ENCODE measurements at regions not wholly inside any gene's neighbourhood (a gene's known extent, or its start where the extent isn't known, plus 50 kb on each side); places are given as distances from the start of the nearest gene placed in this dataset.

DNA sequence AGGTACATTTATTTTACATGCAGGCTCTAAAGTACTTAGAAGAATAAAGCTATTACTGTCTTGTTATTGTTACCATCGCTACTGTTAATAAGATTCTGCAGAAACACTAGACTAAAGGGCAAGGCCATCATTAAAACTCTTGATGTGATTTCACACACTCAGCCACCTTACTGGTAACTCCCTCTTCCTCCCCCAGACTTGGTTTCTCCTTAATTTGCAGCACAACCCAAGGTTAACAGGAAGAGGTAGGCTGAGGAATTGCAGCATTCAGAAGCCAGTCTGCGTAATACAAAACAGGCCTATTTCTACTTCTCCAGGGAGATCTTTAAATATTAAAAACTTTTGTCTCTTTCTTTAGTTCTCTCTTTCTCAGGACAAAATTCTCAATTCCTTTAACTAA lies 210.3 kb downstream of the BTG1 start:
- DNase-seq (ENCODE audit: extremely low read depth in 1 of 2, low read depth in 1 of 2), result no peak

DNA sequence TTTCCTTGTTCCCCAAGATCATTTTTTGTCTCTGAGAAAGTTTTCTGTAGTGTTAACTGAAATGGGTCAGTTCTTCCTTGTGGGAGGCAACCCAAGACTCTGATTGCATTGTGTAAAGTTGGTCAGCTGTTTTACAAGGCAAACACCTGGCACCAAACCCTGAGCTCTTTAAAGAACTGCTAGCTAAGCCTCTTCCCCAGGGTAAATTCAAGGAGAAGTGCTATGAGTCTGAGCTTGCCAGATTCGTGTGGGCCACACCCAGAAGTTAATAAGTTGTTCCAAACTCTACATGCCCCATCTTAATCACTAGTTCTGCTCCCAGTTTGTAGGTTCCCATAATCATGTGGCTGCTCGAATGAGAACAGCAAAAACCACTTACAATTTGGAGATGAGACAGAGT lies 214.5 kb downstream of the BTG1 start:
- no peak for DNase-seq (ENCODE audit: extremely low read depth in 1 of 2, low read depth in 1 of 2)

DNA sequence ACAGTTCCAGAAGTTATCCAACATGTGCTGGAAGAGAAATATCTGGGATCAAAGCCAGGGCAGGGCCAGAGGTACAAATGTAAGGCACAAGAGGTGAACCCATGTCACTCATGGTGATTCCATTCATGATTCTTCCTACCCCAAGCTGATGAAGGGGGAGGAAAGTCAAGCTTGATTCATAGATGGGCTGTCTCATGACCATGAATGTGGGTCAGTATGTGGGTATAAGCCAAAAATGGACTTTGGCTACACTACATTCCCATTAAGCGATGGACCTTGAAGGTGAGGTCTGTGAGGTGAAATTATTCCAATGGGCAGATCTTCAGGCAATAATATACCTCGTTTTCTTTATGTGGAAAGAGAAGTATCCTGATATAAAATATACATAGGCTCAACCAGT lies 217.1 kb downstream of the BTG1 start:
- DNase-seq (ENCODE audit: extremely low read depth in 1 of 2, low read depth in 1 of 2), result no peak

DNA sequence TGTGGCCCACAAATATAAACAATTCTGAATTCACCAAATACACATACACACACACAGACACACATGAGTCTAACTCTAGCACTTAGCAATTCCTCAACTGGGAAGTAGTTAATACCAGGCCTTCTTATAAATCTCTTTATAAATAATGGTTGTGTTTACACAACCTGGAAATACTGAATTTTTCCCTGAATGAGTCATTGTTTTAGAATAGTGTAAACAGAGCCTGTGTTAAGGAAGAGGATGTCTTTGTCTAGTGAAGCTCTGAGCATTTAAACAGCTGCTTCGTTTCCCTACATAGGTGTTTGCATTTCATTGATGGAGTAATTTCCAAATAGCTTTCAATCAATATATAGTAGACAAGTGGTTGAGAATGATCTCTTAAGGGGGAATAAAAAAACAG lies 218.8 kb downstream of the BTG1 start:
- no peak for DNase-seq (ENCODE audit: extremely low read depth in 1 of 2, low read depth in 1 of 2)

DNA sequence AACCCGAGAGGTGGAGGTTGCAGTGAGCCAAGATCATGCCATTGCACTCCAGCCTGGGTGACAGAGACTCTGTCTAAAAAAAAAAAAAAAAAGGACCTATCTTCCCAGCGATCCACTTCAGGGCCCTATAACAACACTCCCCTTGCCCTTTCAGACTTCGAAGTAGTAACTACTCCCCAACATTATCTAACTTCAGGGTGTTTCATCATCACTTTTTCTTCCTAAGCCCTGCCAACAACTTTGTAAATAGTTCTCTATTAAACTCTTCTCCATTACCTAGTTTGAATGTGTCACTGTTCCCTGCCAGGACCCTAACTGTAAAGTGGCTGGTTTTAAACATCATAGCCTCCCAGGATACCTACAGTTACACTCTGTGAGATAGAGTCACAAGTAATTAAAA lies 220.8 kb downstream of the BTG1 start:
- DNase-seq (ENCODE audit: extremely low read depth in 1 of 2, low read depth in 1 of 2), result no peak

DNA sequence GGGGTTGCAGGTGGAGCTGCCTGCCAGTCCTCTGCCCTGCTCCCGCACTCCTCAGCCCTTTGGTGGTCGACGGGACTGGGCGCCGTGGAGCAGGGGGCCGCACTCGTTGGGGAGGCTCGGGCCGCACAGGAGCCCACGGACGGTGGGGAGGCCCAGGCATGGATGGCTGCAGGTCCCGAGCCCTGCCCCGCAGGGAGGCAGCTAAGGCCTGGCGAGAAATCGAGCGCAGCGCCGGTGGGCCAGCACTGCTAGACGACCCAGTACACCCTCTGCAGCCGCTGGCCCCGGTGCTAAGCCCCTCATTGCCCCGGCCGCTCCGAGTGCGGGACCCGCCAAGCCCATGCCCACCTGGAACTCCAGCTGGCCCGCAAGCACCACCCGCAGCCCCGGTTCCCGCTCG lies 221.8 kb downstream of the BTG1 start:
- no peak for DNase-seq (ENCODE audit: extremely low read depth in 1 of 2, low read depth in 1 of 2)

DNA sequence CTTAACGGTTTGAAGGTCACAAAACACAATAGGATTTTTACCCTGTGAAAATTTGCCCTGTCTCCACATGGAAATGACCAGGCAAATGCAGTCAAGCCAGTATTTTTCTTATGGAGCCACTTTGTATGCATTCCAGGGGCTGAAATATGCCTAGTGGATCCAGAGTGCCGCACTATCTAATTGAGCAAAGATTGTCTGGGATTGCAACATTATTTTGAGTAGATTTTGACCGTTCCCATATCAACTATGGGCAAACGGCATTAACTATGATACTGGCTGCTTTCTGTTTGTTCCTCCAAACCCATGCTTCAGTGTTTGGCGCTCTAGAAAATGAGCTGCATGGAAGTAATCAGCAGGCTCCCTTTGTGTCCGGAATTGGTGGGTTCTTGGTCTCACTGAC lies 223.0 kb downstream of the BTG1 start:
- no peak for DNase-seq (ENCODE audit: extremely low read depth in 1 of 2, low read depth in 1 of 2)

DNA sequence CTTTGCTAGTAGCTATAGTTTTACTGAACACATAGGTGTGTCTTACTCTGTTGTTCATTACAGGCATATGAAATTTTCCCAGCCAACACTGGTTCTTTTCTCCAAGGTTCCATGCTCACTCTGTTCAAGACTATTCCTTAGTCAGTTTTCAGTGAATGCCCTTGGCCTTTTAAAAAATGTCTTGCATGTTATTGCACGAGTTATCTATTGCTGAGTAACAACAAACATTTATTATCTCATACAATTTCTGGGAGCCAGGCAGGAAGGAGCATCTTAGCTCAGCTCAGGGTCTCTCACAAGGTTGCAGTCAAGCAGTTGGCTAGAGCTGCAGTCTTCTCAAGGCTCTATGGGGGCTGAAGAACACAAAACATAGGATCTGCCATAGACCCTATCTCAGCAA lies 223.5 kb downstream of the BTG1 start:
- DNase-seq (ENCODE audit: extremely low read depth in 1 of 2, low read depth in 1 of 2), result no peak

DNA sequence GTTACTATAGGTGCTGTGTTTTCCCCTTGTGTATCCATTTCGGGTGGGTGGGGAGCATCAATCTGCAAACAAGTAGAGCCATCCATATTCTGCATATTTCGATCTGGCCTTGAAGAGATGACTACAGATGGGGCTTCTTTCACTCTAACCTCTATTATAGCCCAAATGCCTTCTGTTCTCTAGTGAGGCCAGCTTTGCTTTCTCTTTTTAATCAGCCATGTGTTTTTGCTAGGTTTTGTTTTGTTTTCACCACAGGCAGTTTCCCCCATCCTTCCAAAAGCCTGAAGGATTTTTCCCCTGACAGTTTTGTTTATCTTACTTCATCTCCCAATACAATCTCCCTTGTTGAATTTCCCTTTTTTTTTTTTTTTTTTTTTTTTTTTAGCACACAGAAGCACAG lies 224.1 kb downstream of the BTG1 start:
- no peak for DNase-seq (ENCODE audit: extremely low read depth in 1 of 2, low read depth in 1 of 2)

DNA sequence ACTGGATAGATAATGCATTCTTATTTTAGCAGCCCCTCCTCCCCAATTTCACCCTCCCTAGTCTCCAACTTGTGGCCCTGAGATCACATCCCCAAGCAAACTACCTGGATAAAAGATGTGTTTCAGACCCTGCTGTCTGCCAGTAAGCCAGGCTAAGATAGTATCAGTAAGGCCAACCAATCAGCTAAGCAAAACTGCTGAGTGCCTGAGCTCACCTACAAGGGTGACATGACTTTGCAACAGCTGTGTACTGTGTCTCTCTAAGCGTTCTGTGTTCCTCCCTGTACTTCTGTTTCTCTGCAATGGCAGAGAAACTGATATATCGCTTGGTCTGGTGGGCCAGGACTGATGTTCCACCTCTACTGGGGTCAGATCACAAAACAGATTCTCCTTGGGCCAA lies 224.9 kb downstream of the BTG1 start:
- DNase-seq (ENCODE audit: extremely low read depth in 1 of 2, low read depth in 1 of 2), result no peak

DNA sequence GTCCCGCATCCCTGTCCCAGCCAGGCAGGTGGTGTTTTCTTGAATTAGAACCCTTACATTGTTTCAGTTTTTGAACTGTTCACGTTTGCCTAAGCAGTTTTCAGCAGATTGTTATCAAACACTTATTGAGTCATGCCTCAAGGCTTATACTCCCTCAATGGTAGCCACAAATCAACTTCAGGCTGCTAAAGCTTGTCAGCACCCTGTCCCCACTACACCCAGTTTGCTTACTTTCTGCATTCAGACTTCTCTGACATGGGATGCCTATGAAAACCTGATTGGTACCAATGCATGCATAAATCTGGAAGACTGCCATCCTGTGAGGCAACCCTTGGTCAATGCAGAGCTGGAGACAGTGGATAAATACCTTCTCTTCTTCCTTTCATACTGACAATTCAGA lies 225.4 kb downstream of the BTG1 start:
- DNase-seq (ENCODE audit: extremely low read depth in 1 of 2, low read depth in 1 of 2), result no peak

DNA sequence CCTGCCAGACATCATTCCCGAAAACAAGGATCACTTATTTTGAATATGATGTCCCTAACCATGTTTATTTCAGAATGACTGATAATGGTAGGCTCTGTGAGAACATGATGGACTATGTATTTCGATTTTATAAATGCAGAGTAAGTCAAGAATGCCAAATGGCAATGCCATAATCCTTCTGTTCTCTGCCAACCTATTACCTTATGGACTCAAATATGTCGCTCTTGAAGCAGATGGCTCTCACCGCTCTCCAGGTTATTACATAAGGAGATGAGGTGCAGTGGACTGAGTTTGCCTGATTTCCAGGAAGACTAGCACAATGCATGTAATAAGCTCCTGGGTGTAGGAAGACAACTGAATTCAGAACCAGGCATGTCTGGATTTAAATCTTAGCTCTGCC lies 227.2 kb downstream of the BTG1 start:
- no peak for DNase-seq (ENCODE audit: extremely low read depth in 1 of 2, low read depth in 1 of 2)

DNA sequence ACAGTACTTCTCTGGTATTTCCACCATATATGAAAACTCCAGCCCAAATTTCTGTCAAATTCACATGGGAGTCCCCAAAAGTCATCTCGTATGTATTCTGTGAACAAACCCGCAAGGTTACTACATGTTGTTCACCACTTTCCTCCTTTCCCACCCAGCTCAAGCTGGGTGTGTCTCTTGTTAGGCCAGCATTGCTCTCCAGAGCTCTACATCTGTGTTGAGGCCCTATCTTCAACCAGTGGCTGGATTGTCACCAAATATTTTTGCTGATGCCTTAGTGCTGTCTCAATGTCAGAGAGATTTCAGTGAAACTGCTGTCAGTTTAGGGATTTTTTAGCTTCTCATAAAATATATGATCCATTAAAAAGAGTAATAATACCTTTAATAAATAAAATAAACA lies 230.9 kb downstream of the BTG1 start:
- no peak for DNase-seq (ENCODE audit: extremely low read depth in 1 of 2, low read depth in 1 of 2)

DNA sequence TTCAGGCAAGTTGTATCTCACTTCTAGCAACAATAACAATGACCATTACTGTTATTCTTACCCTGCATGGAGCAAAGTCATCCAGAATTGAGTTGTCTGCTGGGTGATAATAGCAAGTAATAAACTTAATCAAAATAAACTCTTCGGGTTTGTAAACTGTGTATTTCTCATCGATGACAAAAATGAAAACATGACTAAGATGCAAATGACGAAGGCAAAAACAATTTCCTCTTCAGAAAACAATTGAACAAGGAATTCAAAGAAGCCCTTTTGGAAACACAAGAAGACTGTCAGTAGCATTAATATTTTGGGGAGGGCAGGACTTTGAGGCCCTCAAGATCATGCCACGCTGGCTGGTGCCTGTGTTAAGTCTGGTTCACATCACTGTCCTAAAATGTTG lies 232.0 kb downstream of the BTG1 start:
- DNase-seq (ENCODE audit: extremely low read depth in 1 of 2, low read depth in 1 of 2), result no peak

DNA sequence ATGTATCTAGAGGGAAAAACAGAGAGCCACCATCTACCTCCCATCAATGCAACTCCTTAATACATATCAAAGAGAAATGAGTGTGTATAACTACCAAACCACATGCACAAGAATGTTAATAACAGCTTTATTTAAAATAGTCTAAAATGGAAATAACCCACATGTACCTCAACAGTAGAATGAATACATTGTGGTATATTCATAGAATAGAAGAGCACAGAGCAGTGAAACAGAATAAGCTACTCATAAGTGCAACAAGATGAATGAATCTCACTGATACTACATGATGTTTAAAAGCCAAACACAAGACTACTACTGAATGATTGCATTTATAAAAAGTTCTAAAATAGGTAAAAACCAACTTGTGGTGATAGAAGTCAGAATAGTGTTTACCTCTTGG lies 232.5 kb downstream of the BTG1 start:
- DNase-seq (ENCODE audit: extremely low read depth in 1 of 2, low read depth in 1 of 2), result no peak

DNA sequence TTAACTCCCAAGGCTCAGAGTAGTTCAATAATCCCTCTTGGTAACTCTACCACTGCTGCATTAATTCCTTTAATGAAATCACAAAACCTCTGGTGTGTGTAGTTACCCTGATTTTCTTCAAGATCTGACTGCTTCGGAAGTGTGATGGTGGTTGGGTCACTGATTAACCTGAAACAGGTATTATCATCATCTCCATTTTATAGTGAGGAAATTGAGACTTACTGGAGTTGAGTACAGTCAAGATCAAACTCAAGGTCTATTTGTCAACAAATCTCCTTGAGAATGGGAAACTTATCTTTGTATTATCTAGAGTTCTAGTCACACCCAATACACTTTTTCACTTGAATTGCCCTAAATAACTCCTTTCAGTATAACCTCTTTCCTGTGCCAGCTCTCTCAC lies 233.5 kb downstream of the BTG1 start:
- no peak for DNase-seq (ENCODE audit: extremely low read depth in 1 of 2, low read depth in 1 of 2)

DNA sequence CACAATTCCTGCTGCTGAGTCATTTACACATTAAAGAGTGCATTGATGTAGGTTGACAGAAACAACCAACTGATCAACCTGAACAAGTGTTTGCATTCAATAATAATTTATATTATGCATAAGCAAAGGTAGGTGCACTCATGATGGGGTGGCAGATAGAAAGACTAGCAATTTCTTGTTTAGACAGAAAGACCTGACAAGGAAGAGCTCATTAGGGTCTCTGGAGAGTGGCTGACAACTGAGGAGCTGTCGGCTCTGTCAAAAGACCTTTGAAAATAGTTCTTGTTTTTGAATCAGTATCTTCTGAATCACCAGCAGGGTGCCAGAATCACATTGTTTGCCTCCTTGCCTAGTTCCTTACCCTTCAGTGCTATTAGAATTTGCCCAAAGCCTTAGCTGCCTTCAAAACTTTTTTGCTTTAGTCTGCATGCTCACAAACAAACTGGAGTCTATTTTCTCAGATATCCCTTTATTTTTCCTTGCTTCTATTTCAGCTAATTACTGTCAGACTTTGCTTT lies 234.7 kb downstream of the BTG1 start:
- DNase-seq (ENCODE audit: extremely low read depth in 1 of 2, low read depth in 1 of 2), result no peak

DNA sequence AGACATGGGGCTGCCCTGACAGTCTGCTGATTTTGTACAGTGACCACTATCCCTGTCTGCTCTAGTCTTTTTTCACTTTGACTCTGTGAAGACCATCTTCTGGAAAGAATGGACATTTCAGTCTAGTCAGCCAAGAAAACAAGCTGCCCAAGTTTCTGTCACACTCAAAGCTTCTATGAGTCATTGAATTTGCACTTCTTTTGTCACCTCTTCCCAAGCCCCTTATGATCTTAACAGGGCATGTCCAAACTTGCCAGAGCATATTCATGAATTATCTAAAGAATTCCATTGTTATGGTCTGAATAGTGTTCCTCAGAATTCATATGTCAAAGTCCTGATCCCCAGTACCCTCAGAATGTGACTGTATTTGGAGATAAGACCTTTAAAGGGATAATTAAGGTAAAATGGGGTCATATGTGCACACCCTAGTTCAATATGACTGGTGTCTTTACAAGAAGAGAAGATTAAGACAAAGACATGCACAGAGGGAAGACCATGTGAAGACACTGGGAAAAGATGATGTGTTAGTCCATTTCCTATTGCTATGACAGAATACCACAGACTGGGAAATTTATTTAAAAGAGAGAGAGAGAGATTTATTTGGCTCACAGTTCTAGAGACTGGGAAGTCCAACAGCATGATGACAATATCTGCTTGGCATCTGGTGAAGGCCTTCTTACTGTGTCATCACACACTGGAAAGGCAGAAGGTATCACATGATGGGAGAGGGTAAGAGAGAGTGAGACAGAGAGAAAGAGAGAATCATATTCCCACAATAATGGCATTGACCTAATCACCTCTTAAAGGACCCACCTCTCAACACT lies 242.6 kb downstream of the BTG1 start:
- DNase-seq (ENCODE audit: extremely low read depth in 1 of 2, low read depth in 1 of 2), result no peak

DNA sequence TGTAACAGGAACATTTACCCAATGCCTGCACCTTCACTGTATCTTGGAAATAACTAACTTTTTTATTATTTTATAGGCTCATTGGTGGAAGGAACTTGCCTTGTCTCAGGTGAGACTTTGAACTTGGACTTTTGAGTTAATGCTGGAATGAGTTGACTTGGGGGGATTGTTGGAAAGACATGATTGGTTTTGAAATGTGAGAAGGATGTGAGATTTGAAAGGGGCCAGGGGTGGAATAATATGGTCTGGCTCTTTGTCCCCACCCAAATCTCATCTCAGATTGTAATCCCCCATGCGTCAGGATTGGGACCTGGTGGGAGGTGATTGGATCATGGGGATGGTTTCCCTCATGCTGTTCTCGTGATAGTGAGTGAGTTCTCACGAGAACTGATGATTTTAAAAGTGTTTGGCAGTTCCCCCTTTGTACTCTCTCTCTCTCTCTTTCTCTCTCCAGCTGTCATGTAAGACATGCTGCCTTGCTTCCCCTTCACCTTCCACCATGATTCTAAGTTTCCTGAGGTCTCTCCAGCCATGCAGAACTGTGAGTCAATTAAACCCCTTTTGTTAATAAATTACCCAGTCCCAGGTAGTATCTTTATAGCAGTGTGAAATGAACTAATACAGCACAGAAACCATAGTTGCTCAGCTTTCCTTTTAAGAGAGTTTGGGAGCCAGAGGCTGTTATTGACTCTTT lies 244.1 kb downstream of the BTG1 start:
- no peak for DNase-seq (ENCODE audit: extremely low read depth in 1 of 2, low read depth in 1 of 2)

DNA sequence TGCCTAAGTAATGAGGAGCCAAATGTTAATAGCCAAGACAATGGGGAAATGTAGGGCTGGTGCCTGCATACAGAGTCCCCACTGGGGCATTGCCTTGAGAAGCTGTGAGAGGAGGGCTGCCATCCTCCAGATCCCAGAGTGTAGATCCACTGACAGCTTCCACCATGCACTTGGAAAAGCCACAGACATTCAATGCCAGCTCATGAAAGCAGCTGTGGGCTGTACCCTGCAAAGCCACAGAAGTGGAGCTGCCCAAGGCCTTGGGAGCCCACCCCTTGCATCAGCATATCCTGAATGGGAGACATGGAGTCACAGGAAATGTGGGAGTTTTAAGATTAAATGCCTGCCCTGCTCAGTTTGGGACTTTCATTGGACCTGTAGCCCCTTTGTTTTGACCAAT lies 244.7 kb downstream of the BTG1 start:
- no peak for DNase-seq (ENCODE audit: extremely low read depth in 1 of 2, low read depth in 1 of 2)

DNA sequence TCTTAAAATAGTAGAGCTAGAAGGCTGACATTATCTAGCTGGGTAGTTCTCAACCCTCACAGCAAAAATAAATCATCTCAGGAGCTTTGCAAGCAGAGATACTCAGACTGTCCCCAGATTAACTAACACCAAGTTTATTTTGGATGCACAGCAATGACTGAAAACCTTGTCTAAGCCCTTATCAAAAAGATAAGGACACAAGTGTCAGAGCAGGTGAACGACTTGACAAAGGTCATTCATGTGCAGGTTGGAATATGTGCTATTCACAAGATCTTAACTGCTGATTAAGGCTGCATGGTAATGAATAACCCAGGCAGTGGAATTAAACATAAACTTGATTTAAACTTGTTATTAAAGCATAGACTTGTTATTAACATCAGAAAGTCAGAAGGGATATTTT lies 246.6 kb downstream of the BTG1 start:
- no peak for DNase-seq (ENCODE audit: extremely low read depth in 1 of 2, low read depth in 1 of 2)

DNA sequence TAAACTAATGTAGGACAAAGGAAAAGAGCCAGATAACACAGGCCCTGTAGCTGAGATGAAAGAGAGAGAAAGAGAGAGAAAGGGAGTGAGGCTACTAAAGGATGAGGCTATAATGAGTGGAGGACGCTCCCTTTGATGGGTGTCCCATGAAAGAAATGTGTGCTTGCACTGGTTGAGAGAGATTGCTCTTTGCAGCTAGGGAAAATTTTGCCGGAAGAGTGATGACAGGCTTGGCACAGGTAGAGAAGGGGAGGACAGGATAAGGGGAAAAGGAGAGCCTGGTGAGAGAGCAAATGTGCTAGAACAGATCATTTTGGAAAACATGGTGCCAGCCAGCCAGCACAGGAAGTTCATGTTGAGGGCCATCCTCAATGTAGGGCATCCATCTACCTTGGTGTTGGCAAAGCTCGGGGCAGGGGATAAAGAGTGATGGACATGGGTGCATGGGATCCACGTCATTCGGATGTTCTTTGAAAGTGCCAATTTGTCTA lies 248.6 kb downstream of the BTG1 start:
- DNase-seq (ENCODE audit: extremely low read depth in 1 of 2, low read depth in 1 of 2), result no peak
